HG03175 (cell line): ENCODE measurements at regions not wholly inside any gene's neighbourhood (a gene's known extent, or its start where the extent isn't known, plus 50 kb on each side); places are given as distances from the start of the nearest gene placed in this dataset.

Experiments used
- ATAC-seq: cut with Tn5 transposase; IDR thresholded peaks from one replicate; pipeline ENCODE4 v1.9.1; 2021; ENCODE audit warnings: mild to moderate bottlenecking, moderate library complexity; ENCODE audit not compliant: unreplicated experiment

GRCh38 chr12:111063295-111064026 lies 143.1 kb upstream of the MYL2 start:
- ATAC-seq: no peak

- no peak for ATAC-seq
Observed at GRCh38 chr12:111057701-111058425, 137.5 kb upstream of the MYL2 start.

GRCh38 chr12:111056618-111057521 lies 136.5 kb upstream of the MYL2 start:
- peak; percentile 61 for ATAC-seq

GRCh38 chr12:111055181-111055880 lies 135.0 kb upstream of the MYL2 start:
- no peak for ATAC-seq

GRCh38 chr12:111048991-111049390 lies 128.6 kb upstream of the MYL2 start:
- no peak for ATAC-seq

GRCh38 chr12:111046896-111047295 lies 126.5 kb upstream of the MYL2 start:
- no peak for ATAC-seq

- ATAC-seq: no peak
Observed at GRCh38 chr12:111045941-111046340, 125.6 kb upstream of the MYL2 start.

GRCh38 chr12:111041091-111041490 lies 120.7 kb upstream of the MYL2 start:
- no peak for ATAC-seq

GRCh38 chr12:111040690-111041089 lies 120.3 kb upstream of the MYL2 start:
- no peak for ATAC-seq

GRCh38 chr12:111038941-111039340 lies 118.6 kb upstream of the MYL2 start:
- no peak for ATAC-seq

GRCh38 chr12:111038077-111038476 lies 117.7 kb upstream of the MYL2 start:
- ATAC-seq: no peak

GRCh38 chr12:111037047-111037446 lies 116.7 kb upstream of the MYL2 start:
- no peak for ATAC-seq

GRCh38 chr12:111035578-111036301 lies 115.4 kb upstream of the MYL2 start:
- no peak for ATAC-seq

GRCh38 chr12:111034886-111035577 lies 114.7 kb upstream of the MYL2 start:
- no peak for ATAC-seq

- ATAC-seq: no peak
Observed at GRCh38 chr12:111034083-111034885, 113.9 kb upstream of the MYL2 start, which contains the start of gene CUX2. TSS of gene CUX2 (plus strand) at chr12:111034165.

GRCh38 chr12:111033281-111034082 lies 113.1 kb upstream of the MYL2 start:
- no peak for ATAC-seq

GRCh38 chr12:111032591-111032919 lies 112.2 kb upstream of the MYL2 start:
- ATAC-seq: no peak
